Glomerular endothelial cell (primary cell): ENCODE measurements at regions not wholly inside any gene's neighbourhood (a gene's known extent, or its start where the extent isn't known, plus 50 kb on each side); places are given as distances from the start of the nearest gene placed in this dataset.

Source experiments
- DNase-seq: peaks from one replicate; pipeline ENCODE4 v3.0.0-alpha.2; 2011; ENCODE audit warnings: low read depth, low spot score; ENCODE audit errors: extremely low read depth

GRCh38 chr5:125604104-125604503, 819.1 kb upstream of the GRAMD2B start:
- DNase-seq = no peak

DNA sequence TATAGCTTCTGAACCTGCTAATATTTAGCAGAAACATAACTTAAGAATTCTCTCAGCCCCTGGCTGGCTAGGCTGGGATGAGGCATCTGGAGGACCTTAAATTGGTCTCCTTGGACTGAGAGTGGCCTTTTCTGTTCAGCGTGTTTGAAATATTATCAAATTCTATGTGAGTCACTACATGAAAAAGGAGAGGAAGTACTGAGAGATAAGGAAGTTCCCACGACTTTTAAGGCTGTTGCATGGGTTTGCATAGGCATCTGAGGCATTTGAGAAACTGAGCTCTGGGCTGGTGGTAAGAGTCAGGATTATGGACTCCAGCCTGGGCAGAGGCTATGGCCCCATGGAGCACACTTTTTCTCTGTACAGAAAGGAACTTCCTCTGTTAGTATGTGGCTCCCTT, 816.2 kb upstream of the GRAMD2B start:
- peak; percentile 18 for DNase-seq

GRCh38 chr5:125609011-125609410, 814.2 kb upstream of the GRAMD2B start:
- DNase-seq = no peak

- no peak for DNase-seq
Observed at GRCh38 chr5:125610892-125611291, 812.3 kb upstream of the GRAMD2B start.

GRCh38 chr5:125611541-125611940, 811.7 kb upstream of the GRAMD2B start:
- no peak for DNase-seq

GRCh38 chr5:125612181-125612721, 811.0 kb upstream of the GRAMD2B start:
- DNase-seq = peak; percentile 12

GRCh38 chr5:125612776-125613175, 810.4 kb upstream of the GRAMD2B start:
- peak; percentile 10 for DNase-seq

DNA sequence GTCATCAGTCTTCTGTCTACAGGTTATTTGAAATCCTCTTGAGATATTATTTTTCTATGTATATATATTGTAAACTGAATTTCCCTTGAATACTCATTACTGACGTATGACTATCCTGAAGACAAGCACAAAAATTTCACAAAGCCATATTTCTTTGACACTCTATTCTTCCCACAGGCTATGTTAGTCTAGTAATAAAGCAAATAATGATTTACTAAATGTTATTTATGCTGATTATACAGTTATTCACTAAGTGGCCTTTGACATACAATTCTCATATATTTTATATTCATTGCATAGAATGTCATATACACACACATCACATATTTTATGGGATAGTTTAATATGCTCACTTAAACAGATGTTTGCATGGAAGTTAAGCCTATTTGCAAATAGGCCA, 793.0 kb upstream of the GRAMD2B start:
- no peak for DNase-seq

GRCh38 chr5:125633523-125633922, 789.7 kb upstream of the GRAMD2B start:
- no peak for DNase-seq

DNA sequence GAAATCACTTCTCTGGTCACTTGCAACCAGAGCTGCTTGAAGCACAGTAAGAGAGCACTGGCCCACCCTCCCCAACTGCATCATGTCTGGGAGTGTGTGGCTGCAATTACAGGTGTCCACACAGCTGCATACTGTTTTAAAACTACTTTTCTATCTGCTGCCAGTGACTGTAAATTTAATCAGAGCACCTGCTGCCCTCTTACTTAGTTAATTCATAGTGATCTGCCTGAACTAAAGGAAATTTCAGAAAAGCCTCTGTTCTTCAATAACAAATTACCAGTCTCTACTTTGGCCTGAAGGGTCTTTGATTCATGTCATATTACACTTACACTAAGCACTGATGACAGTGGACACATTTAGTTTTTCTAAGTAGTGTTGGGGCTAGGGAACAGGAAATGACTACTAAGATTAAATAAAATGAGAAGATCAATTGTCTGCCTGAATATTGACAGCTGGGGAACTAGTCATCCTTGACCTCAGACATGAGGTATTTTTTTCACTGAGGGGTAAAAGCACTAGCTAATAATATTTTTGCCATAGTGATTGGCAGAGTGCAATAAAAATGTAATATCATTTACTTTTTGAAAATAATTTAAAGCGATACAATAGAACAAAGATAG, 788.9 kb upstream of the GRAMD2B start:
- no peak for DNase-seq

- no peak for DNase-seq
Observed at GRCh38 chr5:125639858-125640257, 783.4 kb upstream of the GRAMD2B start.

DNA sequence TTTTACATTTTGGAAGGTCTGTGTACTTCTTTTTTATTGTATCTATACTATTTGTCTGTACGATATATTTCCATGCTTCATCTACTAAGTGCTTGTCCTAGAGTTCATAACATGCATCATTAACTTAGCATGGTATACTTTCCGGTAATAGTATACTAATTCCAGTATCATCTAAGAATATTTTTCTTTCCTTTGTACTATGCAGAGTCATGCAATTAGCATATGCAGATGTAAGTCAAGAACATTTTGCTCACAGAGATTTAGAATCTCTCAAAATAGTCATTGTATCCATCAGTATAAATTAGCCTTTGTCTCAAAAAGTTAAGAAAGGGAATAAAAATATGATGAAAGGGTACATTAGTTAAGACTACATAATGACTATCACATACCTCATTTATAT, 770.4 kb upstream of the GRAMD2B start:
- DNase-seq = no peak

- DNase-seq = no peak
Observed at GRCh38 chr5:125654392-125654791, 768.8 kb upstream of the GRAMD2B start.

GRCh38 chr5:125655156-125655555, 768.1 kb upstream of the GRAMD2B start:
- DNase-seq = peak; percentile 7

GRCh38 chr5:125657936-125658335, 765.3 kb upstream of the GRAMD2B start:
- no peak for DNase-seq

DNA sequence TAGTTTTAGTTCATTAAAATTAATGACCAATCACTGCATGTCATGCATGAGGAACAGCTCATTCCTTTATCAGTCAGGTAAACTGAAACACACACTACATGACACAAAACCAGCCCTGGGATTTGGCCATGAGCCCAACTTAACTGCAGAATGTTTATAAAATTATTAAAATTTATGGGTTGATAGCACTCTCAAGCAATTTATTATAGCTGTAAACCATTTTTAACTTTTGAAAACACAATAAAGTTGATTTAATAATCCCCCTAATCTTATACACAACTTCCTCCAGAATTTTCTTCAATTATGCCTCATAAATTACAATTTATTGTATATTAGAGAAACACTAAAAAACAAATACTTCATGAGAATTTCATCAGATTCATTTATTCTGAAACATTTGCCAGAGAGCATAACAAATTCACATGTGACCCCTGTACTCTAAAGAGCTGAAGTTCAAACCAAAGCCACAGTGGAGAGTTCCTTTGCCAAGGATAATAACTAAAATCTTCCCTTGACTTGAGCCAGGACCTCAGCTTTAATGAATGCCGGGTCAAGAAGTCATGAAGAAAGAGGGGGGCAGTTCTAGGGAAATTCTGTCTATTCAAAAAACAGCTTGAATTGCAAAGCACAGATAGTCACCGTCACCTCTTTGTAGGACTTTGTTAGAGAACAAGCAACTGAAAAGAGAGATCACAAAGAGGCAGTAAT, 763.7 kb upstream of the GRAMD2B start:
- peak; percentile 9 for DNase-seq

DNA sequence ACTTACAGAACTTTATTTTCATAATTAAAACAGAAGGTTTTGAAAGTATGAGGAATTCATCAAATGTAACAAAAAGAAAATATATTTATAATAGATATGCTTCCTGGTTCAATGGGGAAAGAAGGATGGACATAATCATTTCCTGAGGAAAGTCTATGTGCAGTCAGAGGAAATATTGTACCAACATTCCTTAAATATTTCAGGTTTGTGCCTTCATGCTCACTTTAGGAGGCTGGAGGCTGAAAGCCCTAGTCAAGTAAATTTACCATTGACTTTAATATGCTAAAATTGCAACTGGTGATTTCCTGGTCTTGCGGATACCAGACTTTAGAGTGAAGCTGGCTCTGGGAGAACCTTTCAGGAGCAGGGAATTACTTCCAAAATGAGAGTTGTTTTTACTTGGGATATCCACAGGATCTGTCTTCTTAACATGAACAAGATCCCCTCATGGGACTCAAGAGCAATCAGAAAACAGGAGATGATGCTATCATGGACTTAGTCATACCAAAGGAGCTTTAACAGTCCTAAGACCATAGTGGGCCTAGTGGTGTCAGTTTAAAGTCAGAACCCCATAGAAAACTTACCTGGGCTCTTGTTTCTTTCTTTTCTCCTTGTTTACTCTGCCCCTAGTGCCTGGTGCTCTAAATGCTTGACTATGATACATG, 762.8 kb upstream of the GRAMD2B start:
- DNase-seq = peak; percentile 37

DNA sequence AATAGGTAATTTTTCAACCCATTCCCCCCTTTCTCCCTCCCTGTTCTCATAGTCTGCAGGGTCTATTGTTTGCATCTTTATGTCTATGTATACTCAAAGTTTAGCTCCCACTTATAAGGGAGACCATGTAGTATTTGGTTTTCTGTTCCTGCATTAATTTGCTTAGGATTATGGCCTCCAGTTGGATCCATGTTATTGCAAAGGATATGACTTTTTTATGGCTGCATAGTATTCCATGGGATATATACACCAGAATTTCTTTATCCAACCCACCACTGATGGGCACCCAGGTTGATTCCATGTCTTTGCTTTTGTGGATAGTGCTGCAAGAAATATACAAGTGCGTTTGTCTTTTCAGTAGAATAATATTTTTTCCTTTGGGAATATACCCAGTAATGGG, 761.6 kb upstream of the GRAMD2B start:
- DNase-seq = no peak

GRCh38 chr5:125668884-125669283, 754.3 kb upstream of the GRAMD2B start:
- no peak for DNase-seq

- DNase-seq = no peak
Observed at GRCh38 chr5:125673359-125673950, 749.8 kb upstream of the GRAMD2B start.

- DNase-seq = no peak
Observed at GRCh38 chr5:125679522-125679921, 743.7 kb upstream of the GRAMD2B start.
